Stimulated activated CD4-positive, alpha-beta T cell treated with anti-CD3 and anti-CD28 coated beads, Interleukin-4, amount 100 ng/mL, for 48 hours (primary cell): ENCODE measurements at regions not wholly inside any gene's neighbourhood (a gene's known extent, or its start where the extent isn't known, plus 50 kb on each side); places are given as distances from the start of the nearest gene placed in this dataset.

Experiments
- DNase-seq, 2 donors: peaks; one replicate each; pipeline ENCODE4 v3.0.0-alpha.2; 2020; ENCODE audit warnings: low read depth in 2 of 2

- DNase-seq: no peak
Observed at GRCh38 chr5:51034222-51034901, 348.9 kb upstream of the ISL1 start.

- DNase-seq: no peak
Observed at GRCh38 chr5:51039424-51040329, 343.6 kb upstream of the ISL1 start.

- DNase-seq: no peak
Observed at GRCh38 chr5:51043745-51044144, 339.5 kb upstream of the ISL1 start.

- no peak for DNase-seq
Observed at GRCh38 chr5:51047369-51047768, 335.9 kb upstream of the ISL1 start.

GRCh38 chr5:51053361-51053760, 329.9 kb upstream of the ISL1 start:
- DNase-seq: no peak

- no peak for DNase-seq
Observed at GRCh38 chr5:51060953-51061352, 322.3 kb upstream of the ISL1 start.

GRCh38 chr5:51072937-51073336, 310.3 kb upstream of the ISL1 start:
- no peak for DNase-seq

GRCh38 chr5:51082741-51083140, 300.5 kb upstream of the ISL1 start:
- no peak for DNase-seq

- DNase-seq: no peak
Observed at GRCh38 chr5:51091816-51092215, 291.4 kb upstream of the ISL1 start.

- DNase-seq: no peak
Observed at GRCh38 chr5:51095486-51095885, 287.8 kb upstream of the ISL1 start.

- DNase-seq: no peak
Observed at GRCh38 chr5:51096859-51097258, 286.4 kb upstream of the ISL1 start.

GRCh38 chr5:51099173-51099853, 283.9 kb upstream of the ISL1 start:
- DNase-seq: no peak

- no peak for DNase-seq
Observed at GRCh38 chr5:51104556-51104955, 278.7 kb upstream of the ISL1 start.

- no peak for DNase-seq
Observed at GRCh38 chr5:51109786-51110410, 273.4 kb upstream of the ISL1 start.

GRCh38 chr5:51131266-51131665, 252.0 kb upstream of the ISL1 start:
- DNase-seq: no peak

GRCh38 chr5:51138164-51138563, 245.1 kb upstream of the ISL1 start:
- no peak for DNase-seq

GRCh38 chr5:51148437-51148836, 234.8 kb upstream of the ISL1 start:
- DNase-seq: no peak

GRCh38 chr5:51156222-51156621, 227.0 kb upstream of the ISL1 start:
- no peak for DNase-seq

GRCh38 chr5:51156838-51157237, 226.4 kb upstream of the ISL1 start:
- no peak for DNase-seq

- DNase-seq: no peak
Observed at GRCh38 chr5:51159164-51159563, 224.1 kb upstream of the ISL1 start.

GRCh38 chr5:51159606-51160005, 223.6 kb upstream of the ISL1 start:
- DNase-seq: no peak

- no peak for DNase-seq
Observed at GRCh38 chr5:51162245-51162644, 221.0 kb upstream of the ISL1 start.
